Sciatic nerve (tissue), 2 donors: ENCODE measurements at regions not wholly inside any gene's neighbourhood (a gene's known extent, or its start where the extent isn't known, plus 50 kb on each side); places are given as distances from the start of the nearest gene placed in this dataset.

ENCODE experiments used
- ATAC-seq: fragments of 200-7000 bp; cut with Tn5 transposase; one replicate; pipeline ENCODE4 v1.9.1; 2020; ENCODE audit warnings: mild to moderate bottlenecking, moderate library complexity
- DNase-seq: peaks from one replicate; pipeline ENCODE4 v3.0.0-alpha.2; 2020; ENCODE audit warnings: low spot score
- intact Hi-C: fragments of 100-400 bp; cut with DNase I; formaldehyde crosslinking; loops from one replicate; pipeline ENCODE4 v1.14.2; 2022
- donor health status: DM: no; HTN: no; CAD: no.
- donor health status: DM: no; HTN: no; CAD: no.

GRCh38 chr11:92626624-92627023, 342.8 kb upstream of the MTNR1B start:
- intact Hi-C loops: no loop called here
- ATAC-seq (no peak), DNase-seq (no peak)

GRCh38 chr11:92627615-92628256, 341.7 kb upstream of the MTNR1B start:
- DNase-seq (no peak), ATAC-seq (no peak)
- intact Hi-C loops: no loop called here

- ATAC-seq (no peak), DNase-seq (no peak)
Observed at GRCh38 chr11:92628401-92629292, 340.8 kb upstream of the MTNR1B start.

GRCh38 chr11:92632495-92632894, 337.0 kb upstream of the MTNR1B start:
- intact Hi-C loops: no loop called here
- DNase-seq: no peak

More at GRCh38 chr11:92628401-92629292, 340.8 kb upstream of the MTNR1B start:
- intact Hi-C loops: no loop called here

GRCh38 chr11:92633820-92634219, 335.6 kb upstream of the MTNR1B start:
- ATAC-seq (no peak), DNase-seq (no peak)
- intact Hi-C loops: no loop called here

More at GRCh38 chr11:92632495-92632894, 337.0 kb upstream of the MTNR1B start:
- no peak for ATAC-seq

GRCh38 chr11:92636543-92637188, 332.8 kb upstream of the MTNR1B start:
- no peak for ATAC-seq
- intact Hi-C loops: no loop called here
- DNase-seq: no peak

GRCh38 chr11:92638678-92639077, 330.8 kb upstream of the MTNR1B start:
- intact Hi-C loops: no loop called here
- ATAC-seq (no peak), DNase-seq (no peak)

GRCh38 chr11:92642177-92642931, 327.1 kb upstream of the MTNR1B start:
- intact Hi-C loops: no loop called here
- no peak for ATAC-seq

GRCh38 chr11:92643827-92644226, 325.6 kb upstream of the MTNR1B start:
- DNase-seq (no peak), ATAC-seq (no peak)
- intact Hi-C loops: no loop called here

More at GRCh38 chr11:92642177-92642931, 327.1 kb upstream of the MTNR1B start:
- no peak for DNase-seq

- intact Hi-C loops: no loop called here
- ATAC-seq (no peak), DNase-seq (no peak)
Observed at GRCh38 chr11:92644595-92645445, 324.6 kb upstream of the MTNR1B start.

- DNase-seq (no peak), ATAC-seq (no peak)
- intact Hi-C loops: no loop called here
Observed at GRCh38 chr11:92651159-92651558, 318.3 kb upstream of the MTNR1B start.

- no peak for ATAC-seq
- intact Hi-C loops: no loop called here
Observed at GRCh38 chr11:92653454-92653853, 316.0 kb upstream of the MTNR1B start.

GRCh38 chr11:92656783-92657182, 312.7 kb upstream of the MTNR1B start:
- intact Hi-C loops: no loop called here
- DNase-seq (no peak), ATAC-seq (no peak)

More at GRCh38 chr11:92653454-92653853, 316.0 kb upstream of the MTNR1B start:
- no peak for DNase-seq

GRCh38 chr11:92657226-92657625, 312.2 kb upstream of the MTNR1B start:
- DNase-seq (no peak), ATAC-seq (no peak)
- intact Hi-C loops: no loop called here

GRCh38 chr11:92658733-92659132, 310.7 kb upstream of the MTNR1B start:
- DNase-seq (no peak), ATAC-seq (no peak)
- intact Hi-C loops: no loop called here

- intact Hi-C loops: no loop called here
- DNase-seq (no peak), ATAC-seq (no peak)
Observed at GRCh38 chr11:92659793-92660192, 309.7 kb upstream of the MTNR1B start.

- no peak for DNase-seq
- intact Hi-C loops: no loop called here
Observed at GRCh38 chr11:92662601-92663360, 306.7 kb upstream of the MTNR1B start.

GRCh38 chr11:92663539-92663938, 305.9 kb upstream of the MTNR1B start:
- intact Hi-C loops: no loop called here
- ATAC-seq (no peak), DNase-seq (no peak)

More at GRCh38 chr11:92662601-92663360, 306.7 kb upstream of the MTNR1B start:
- peak; percentile 48 for ATAC-seq
